ENCODE measurements at regions not wholly inside any gene's neighbourhood (a gene's known extent, or its start where the extent isn't known, plus 50 kb on each side); places are given as distances from the start of the nearest gene placed in this dataset.

GRCh38 chr12:25625146-25625545, 72.1 kb upstream of the LMNTD1 start:
- TF ChIP-seq CTCF (IDR thresholded peaks at IDR 0.05 in 4 of 5, conservative IDR thresholded peaks at IDR 0.05 in 1 of 5) (no peak), POLR2A (IDR thresholded peaks at IDR 0.05) (no peak)

All from gastrocnemius medialis (tissue), 4 donors.